ENCODE measurements at regions not wholly inside any gene's neighbourhood (a gene's known extent, or its start where the extent isn't known, plus 50 kb on each side); places are given as distances from the start of the nearest gene placed in this dataset.

GRCh38 chr7:33836797-33837355, 68.5 kb upstream of the BMPER start:
- H3K27me3 Mint-ChIP-seq (ENCODE audit: low read depth): no peaks in the 10 kb centered on the region
- H3K27ac Mint-ChIP-seq (ENCODE audit: unreplicated experiment): no peak overlapping the region
- peak; percentile 66 for TF ChIP-seq CTCF (IDR thresholded peaks at IDR 0.05)
- no peaks in the 10 kb centered on the region for H3K4me1 Mint-ChIP-seq (ENCODE audit: low read depth)
- no peaks in the 10 kb centered on the region for H3K36me3 Mint-ChIP-seq (ENCODE audit: low read depth)
- no peak for DNase-seq (ENCODE audit: low spot score)
- H3K9me3 Mint-ChIP-seq (ENCODE audit: low read depth): peaks cover 10% of the 10 kb centered on the region
- H3K4me3 Mint-ChIP-seq (ENCODE audit: unreplicated experiment): no peak overlapping the region

- H3K27me3 Mint-ChIP-seq (ENCODE audit: low read depth): no peaks in the 10 kb centered on the region
- H3K27ac Mint-ChIP-seq (ENCODE audit: unreplicated experiment): no peak overlapping the region
- TF ChIP-seq CTCF (IDR thresholded peaks at IDR 0.05): no peak
- DNase-seq (ENCODE audit: low spot score): no peak
- H3K36me3 Mint-ChIP-seq (ENCODE audit: low read depth): no peaks in the 10 kb centered on the region
- peaks cover 10% of the 10 kb centered on the region for H3K9me3 Mint-ChIP-seq (ENCODE audit: low read depth)
- no peak overlapping the region for H3K4me3 Mint-ChIP-seq (ENCODE audit: unreplicated experiment)
- no peaks in the 10 kb centered on the region for H3K4me1 Mint-ChIP-seq (ENCODE audit: low read depth)
These were observed 67.9 kb upstream of the BMPER start for GRCh38 chr7:33837356-33837851.

- no peaks in the 10 kb centered on the region for H3K36me3 Mint-ChIP-seq (ENCODE audit: low read depth)
- no peaks in the 10 kb centered on the region for H3K4me1 Mint-ChIP-seq (ENCODE audit: low read depth)
- DNase-seq (ENCODE audit: low spot score): no peak
- TF ChIP-seq CTCF (IDR thresholded peaks at IDR 0.05): no peak
- H3K9me3 Mint-ChIP-seq (ENCODE audit: low read depth): peaks cover 15% of the 10 kb centered on the region
- H3K27ac Mint-ChIP-seq (ENCODE audit: unreplicated experiment): no peak overlapping the region
- H3K4me3 Mint-ChIP-seq (ENCODE audit: unreplicated experiment): no peak overlapping the region
- H3K27me3 Mint-ChIP-seq (ENCODE audit: low read depth): no peaks in the 10 kb centered on the region
These were observed 64.3 kb upstream of the BMPER start for GRCh38 chr7:33841031-33841430.

- no peak for TF ChIP-seq CTCF (IDR thresholded peaks at IDR 0.05)
- no peaks in the 10 kb centered on the region for H3K36me3 Mint-ChIP-seq (ENCODE audit: low read depth)
- no peaks in the 10 kb centered on the region for H3K27me3 Mint-ChIP-seq (ENCODE audit: low read depth)
- no peak for DNase-seq (ENCODE audit: low spot score)
- H3K27ac Mint-ChIP-seq (ENCODE audit: unreplicated experiment): no peak overlapping the region
- peaks cover 12% of the 10 kb centered on the region for H3K9me3 Mint-ChIP-seq (ENCODE audit: low read depth)
- peaks cover 3% of the 10 kb centered on the region for H3K4me1 Mint-ChIP-seq (ENCODE audit: low read depth)
- H3K4me3 Mint-ChIP-seq (ENCODE audit: unreplicated experiment): no peak overlapping the region
These were observed 63.6 kb upstream of the BMPER start for GRCh38 chr7:33841705-33842129.

GRCh38 chr7:33842150-33842549, 63.2 kb upstream of the BMPER start:
- TF ChIP-seq CTCF (IDR thresholded peaks at IDR 0.05): no peak
- Mint-ChIP-seq H3K4me3 (ENCODE audit: unreplicated experiment) (no peak overlapping the region), H3K27me3 (ENCODE audit: low read depth) (no peaks in the 10 kb centered on the region), H3K36me3 (ENCODE audit: low read depth) (no peaks in the 10 kb centered on the region), H3K4me1 (ENCODE audit: low read depth) (peaks cover 3% of the 10 kb centered on the region), H3K27ac (ENCODE audit: unreplicated experiment) (no peak overlapping the region), H3K9me3 (ENCODE audit: low read depth) (peaks cover 9% of the 10 kb centered on the region)
- no peak for DNase-seq (ENCODE audit: low spot score)

Data from chondrocyte (in vitro differentiated cells).